Activated naive CD4-positive, alpha-beta T cell treated with Interleukin-2 at 50 U/mL for 16 hours (primary cell): ENCODE measurements at regions not wholly inside any gene's neighbourhood (a gene's known extent, or its start where the extent isn't known, plus 50 kb on each side); places are given as distances from the start of the nearest gene placed in this dataset.
"Not testable (repeated sequence)": the region's sequence is repeated elsewhere in the genome, so short reads cannot be mapped to it uniquely, and the experiment has no call there.

ENCODE experiments used
- DNase-seq: peaks from one replicate; pipeline ENCODE4 v3.0.0-alpha.2; 2020

DNA sequence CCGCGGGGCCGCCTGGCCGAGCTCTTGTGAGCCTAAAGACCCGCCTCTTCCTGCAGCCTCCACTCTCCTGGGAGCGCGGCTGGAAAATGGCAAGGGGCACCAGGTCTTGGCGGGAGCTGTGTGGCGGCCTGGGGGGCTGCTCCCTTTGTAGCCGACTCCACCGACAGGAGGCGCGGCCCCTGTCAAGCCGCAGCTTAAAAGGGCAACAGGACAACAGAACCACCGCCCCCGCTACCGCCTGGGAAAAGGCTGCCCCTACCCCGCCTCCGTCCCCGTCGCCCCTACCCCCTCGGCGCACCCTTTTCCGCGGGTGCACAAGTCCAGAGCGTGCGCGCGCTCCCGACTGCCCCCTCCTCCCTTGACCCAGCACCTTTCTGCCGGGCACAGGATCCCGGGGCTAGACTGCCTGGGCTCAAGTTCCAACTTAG lies 60.3 kb downstream of the GOLGA8K start:
- DNase-seq: peak; percentile 14

DNA sequence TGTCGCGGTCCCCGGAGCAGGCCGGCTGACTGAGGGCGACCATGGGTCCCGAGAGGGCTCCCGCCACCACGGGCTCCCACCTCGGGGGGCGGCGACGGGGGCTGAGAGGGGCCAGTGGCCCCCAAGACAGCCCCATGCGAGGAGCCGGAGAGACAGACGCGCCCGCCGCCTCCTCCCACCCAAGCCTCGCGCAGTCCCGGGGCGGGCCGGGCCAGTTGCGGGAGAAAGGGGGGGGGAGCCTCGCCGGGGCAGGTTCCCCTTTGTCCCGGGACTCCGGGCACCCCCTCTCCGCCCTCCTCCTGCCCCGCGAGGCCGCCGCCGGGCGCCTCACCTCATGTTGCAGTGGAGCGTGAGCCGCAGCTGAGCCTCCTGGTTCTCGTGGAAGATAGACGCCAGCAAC lies 60.8 kb downstream of the GOLGA8K start:
- not testable (repeated sequence) for DNase-seq

DNA sequence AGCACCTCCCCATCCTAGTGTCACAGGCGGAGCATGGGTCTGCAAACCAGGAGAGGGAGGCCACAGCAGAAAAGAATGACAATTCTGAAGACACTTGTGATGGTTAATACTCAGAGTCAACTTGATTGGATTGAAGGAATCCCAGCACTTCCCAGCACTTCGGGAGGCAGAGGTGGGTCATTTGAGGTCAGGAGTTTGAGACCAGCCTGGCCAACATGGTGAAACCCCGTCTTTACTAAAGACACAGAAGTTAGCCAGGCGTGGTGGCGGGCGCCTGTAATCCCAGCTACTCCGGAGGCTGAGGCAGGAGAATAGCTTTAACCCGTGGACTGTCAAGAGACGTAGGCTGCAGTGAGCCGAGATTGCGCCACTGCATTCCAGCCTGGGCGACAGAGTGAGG lies 61.6 kb downstream of the GOLGA8K start:
- DNase-seq: not testable (repeated sequence)

DNA sequence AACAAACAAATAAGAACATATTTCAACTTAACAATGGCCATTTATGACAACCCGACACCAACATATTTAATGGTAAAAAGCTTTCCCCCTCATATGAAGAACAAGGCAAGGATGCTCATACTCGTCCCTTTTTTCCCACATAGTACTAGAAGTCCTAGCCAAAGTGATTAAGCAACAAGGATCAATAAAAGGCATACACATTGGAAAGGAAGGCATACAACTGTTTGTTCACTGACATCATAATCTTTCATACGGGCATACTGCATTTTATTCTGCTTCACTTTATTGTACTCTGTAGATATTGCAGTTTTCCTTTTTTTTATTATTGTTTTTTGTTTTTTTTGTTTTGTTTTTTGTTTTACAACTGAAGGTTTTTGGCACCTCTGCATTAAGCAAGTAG lies 66.3 kb downstream of the GOLGA8K start:
- not testable (repeated sequence) for DNase-seq

DNA sequence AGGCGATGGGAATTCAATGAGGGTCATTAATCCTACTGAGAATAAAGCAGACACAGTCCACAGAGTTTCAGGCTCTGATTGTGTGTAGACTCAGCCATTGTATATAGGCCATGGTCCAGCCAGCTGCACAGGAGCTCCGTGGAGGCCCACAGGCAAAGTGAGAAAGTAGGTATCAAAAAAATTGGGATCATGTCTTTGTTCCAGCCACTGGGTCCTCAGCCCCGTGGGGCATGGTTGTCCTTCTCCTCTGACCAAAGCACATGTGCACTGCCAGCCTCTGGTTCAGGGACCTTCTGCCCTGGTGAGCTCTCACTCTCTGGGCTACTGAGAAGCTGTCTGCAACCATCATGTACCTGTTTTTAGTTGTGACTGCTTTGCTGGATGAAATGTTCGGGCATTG lies 79.7 kb downstream of the GOLGA8K start:
- DNase-seq: not testable (repeated sequence)

DNA sequence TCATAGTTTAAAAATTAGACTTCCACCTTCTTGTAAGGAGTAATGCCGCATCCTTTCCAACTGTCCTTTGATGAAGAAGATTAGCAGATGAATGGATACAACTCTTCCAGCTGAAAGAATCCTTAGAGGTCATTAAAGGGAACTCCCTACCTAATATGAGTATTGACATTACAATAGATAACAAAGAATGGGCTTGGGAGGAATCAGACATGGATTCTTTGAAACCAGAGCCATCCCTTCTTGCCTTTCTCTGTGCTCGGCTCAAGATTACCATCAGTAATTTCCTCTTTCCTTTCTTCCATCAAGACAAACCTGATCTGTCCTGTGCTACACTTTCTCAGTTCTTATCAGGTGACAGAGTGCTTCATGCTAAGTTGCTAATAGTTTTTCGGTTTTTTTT lies 83.8 kb downstream of the GOLGA8K start:
- not testable (repeated sequence) for DNase-seq

DNA sequence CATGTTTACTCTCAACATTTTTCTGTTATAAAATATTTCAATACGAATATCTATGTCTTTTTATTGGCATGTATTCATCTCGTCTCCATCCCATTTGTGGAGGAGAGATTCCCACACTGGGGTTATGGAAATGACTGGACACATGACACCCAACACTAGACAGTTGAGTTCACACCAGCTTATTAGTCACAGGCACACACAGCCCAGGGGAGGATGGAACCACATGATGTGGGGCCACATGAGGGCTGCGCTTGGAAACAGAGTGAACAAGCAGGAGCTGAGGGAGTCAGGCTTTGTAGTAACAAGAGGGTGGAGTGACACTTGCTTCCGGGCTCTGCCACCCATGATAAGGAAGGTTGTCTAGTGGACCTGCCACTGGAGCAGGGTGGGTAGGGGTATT lies 86.6 kb downstream of the GOLGA8K start:
- DNase-seq: not testable (repeated sequence)

DNA sequence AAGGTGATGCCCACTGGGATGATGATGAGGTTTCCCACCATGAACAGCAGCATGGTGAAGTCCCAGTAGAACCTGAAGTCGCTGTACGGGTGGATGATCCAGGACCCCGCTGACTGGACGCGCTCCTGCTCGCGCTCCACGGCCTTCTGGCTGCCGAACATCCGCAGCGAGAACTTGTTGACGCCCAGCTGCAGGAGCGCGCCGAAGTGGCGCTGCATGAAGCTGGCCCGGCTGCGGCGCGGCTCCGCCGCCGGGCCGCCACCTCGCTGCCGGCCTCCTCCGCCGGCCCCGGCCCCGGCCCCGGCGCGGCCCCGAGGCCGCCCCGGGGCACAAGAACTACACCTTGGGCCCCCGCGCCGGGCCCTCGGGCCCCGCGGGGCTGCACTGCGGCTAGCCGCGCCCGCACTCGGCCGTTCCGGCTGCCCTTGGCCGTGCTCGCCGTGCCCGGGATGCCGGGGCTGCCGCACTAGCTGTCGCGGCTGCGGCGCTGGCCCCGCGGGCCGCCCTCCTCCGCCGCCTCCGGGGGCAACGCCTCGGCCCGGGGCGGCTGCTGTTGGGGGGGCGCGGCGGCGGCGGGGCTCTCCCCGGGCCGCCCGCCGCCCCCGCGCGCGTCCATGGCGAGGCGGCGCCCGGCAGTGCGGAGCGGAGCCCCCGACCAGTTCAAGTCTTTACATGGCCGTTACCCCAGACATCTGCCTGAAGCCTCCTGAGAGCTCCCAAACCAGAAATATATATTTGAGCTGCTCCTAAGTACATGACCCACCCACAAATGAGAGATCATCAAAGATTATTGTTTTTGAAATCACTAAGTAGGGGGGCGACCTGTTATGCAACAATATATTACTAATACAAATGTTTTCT lies 87.8 kb downstream of the GOLGA8K start:
- DNase-seq: not testable (repeated sequence)

DNA sequence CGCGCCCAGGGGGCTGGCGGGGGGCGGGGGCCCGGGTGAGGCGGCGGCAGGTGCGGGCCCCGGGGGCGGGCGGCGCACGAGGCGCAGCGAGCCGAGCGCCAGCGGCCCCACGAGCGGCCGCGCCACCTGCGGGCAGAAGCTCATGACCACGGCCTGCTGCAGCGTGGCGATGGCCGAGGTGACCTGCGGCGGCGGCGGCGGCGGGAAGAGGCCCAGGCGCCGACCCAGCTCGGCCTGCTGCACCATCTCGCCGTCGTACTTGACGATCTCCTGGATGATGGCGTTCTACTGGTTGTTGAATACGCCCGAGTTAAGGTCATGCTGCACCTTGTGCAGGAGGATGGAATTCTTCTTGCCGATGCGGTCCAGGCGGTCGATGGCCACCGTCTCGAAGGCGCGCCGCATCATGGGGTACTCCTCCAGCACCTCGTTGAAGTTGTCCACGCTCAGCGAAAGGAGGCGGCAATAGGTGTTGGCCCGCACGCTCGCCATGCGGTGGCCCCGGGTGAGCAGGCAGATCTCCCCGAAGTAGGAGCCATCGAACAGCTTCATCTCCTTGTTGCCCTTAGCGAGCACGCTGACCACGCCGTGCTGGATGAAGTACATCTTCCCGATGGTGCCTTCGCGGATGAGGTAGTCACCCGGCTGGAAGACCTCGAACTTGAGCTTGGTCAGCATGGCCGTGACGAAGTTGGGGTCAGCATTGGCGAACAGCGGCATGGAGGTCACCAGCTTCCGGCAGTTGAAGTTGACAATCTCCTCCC lies 89.5 kb downstream of the GOLGA8K start:
- not testable (repeated sequence) for DNase-seq

DNA sequence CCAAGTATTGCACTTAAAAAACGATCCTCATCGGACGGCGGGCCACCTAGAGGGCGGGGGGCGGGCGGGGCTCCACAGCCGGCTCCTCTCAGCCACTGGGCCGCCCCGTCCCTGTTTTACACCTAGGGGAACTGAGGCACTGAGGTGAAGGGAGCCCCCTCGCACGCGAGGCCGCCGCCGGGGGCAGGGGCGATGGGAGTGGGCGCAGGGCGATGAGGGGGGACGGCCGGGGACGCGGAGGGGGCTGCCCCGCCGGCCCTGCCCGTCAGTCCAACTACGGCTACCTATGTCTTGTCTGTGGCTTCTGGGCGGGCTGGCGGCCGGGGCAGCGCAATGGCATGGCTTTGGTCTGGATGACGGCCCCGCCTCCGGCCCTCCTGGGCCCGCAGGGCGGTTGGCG lies 90.4 kb downstream of the GOLGA8K start:
- not testable (repeated sequence) for DNase-seq

DNA sequence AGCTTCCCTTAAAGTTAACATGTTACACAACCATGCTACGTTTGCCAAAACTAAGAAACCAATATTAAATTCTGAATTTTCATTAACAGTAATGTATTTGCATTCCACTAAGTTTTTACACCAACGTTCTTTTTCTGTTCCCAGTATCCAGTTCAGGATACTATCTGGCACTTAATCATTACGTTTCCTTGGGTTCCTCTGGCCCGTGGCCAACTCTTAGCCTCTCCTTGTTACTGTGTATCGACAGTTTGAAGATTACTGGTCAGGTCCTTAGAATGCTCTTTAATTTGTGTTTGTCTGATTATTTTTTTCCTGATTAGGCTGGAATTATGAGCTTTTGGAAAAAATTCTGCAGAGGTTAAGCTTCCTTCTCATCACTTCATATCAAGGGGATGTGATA lies 95.5 kb downstream of the GOLGA8K start:
- not testable (repeated sequence) for DNase-seq

DNA sequence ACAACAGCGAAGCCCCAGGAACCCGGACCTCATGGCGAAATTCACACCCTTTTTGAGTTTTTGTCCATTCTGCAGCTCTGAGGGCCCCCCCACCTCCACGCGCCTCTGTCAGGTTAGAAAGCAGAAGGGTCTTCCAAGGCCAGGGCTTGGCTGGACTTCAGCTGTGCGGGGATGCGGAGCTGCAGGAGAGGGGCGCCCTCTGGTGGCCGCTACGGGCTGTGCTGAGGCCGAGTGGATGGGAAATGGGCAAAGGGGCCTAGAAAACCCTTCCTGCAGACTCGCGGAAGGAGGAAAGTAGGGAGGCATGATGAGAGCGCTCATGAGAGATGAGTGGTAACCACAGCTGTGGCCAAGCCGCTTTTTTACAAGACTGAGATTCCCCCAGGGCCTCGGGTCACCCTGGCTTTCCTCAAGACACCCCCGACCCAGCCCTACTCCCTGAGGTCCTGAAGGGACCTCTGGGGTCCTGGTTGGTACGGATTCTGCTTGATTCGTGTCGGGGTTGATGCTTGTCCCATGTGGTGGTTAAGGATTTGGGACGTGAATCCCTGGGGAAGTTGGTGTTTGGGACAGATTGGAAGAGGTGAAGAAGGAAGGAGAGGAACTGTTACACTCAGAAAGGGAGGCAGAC lies 126.8 kb downstream of the GOLGA8K start:
- DNase-seq: not testable (repeated sequence)

DNA sequence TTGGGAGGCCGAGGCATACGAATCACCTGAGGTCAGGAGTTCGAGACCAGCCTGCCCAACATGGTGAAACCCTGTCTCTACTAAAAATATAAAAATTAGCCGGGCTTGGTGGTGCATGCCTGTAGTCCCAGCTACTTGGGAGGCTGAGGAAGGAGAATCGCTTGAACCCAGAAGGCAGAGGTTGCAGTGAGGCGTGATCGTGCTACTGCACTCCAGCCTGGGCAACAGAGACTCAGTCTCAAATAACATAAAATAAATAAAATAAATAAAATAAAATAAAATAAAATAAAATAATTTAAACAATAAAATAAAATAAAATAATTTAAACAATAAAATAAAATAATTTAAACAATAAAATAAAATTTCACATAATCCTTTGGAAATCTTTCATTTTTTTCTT lies 149.1 kb downstream of the GOLGA8K start:
- not testable (repeated sequence) for DNase-seq

DNA sequence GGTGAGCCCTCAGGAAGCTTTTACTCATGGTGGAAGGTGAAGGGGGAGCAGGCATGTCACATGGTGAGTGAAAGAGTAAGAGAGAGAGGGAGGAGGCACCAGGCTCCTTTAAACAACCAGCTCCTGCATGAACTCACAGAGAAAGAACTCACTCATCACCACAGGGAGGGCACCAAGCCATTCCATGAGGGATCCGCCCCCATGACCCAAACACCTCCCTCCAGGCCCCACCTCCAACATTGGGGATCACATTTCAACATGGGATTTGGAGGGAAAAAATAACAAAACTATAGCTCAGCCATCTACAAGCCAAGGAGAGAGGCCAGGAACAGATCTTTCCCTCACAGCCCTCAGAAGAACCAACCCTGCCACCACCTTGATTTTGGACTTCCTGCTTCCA lies 153.9 kb downstream of the GOLGA8K start:
- DNase-seq: not testable (repeated sequence)

DNA sequence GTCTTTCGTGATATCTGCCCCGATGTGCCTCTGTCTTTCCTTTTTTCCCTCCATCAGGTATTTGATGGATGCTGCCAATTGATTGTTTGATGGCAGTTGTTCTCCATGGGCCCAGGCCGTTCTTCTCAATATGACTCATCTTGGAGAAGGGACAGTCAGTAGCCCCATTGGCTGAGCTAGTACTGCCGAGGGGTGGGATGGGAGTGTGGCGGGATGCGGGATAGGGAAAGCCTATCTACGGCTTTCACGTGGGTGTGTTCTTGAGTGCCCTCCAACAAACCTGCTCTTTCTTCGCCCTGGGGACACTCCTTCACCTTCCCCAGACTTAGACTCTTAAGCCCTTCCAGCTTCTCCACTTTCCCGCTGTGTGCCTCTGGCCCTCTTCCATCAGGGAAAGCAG lies 159.4 kb downstream of the GOLGA8K start:
- DNase-seq: not testable (repeated sequence)

DNA sequence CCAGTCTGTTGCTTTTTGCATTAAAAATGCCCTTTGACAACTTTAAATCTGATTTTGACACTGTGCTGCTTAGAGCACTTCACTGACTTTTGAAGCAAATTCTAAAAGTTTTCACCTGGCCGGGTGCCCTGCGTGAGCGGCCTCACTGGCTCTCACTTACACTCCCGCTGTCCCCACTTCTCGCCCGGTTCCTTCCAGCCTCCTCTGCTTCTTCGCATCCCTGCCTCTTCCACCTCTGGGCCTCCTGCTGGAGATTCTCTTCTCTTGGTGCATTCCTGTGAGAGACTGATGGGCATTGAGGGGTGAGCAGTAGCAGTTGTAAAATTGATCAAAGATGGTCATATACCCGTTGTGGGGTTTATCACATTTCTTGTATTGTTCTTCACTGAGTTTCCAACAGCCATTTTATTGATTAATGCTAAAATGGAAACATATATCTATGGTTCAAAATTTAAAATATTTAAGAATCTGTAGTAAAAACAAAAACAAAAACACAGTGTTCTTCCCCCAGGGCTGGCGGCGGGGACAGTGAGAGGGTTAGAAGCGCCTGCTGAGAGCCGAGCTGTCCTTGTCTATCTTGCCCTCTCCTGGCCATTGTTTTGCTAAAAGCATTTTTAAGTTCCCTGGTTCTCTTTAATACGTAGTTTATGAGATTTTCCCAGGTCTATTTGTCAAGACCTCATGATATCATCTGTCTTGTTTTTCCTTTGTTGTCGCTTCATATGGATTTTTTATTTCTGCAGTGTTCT lies 160.1 kb downstream of the GOLGA8K start:
- DNase-seq: not testable (repeated sequence)

DNA sequence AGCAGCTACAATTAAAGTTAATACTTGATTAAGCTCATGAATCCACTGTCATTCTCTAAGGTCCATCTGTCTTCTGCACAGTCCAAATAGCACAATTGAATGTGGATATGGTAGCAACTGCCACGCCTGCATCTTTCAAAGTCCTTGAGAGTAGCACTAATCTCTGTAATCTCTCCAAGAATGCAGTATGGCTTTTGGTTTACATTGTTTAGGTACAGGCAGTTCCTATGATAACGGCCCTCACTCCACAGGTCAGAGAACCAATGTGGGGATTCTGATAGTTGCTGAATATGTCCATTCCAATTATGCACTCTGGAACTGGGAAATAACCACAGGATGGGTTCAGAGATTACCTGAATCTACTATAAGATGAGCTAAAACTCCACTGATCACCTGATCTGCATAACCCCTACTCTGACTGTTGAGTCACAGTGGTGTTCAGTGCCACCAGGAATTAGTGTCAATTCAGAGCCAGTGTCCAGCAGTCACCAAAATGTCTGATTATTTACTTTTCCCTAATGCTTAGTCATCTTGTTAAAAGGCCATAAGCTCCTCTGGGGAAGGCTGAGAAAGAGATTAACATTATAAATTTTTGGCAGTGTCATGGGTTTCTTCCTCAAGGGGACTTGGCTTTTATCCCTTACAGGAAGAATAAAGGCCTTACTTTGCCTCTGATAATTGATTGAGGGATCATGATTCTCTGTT lies 175.5 kb downstream of the GOLGA8K start:
- not testable (repeated sequence) for DNase-seq

DNA sequence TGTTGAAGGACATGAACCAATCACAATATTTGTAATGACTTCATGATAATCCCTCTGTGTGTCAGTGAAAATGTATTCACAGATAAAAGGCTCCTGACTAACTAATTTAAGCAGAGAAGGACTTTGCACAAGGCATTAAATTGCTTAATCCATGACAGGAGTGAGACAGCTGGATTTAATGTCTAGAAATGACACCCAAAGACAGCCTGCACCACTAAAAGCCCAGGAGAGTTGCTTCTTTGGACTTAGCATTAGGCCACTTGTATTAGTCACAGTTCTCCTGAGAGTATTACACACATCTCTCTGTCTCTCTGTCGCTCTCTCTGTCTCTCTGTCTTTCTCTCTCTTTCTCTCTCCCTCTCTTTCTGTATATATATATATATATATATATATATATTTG lies 180.4 kb downstream of the GOLGA8K start:
- no peak for DNase-seq
